VCaP (cell line): ENCODE measurements at regions not wholly inside any gene's neighbourhood (a gene's known extent, or its start where the extent isn't known, plus 50 kb on each side); places are given as distances from the start of the nearest gene placed in this dataset.
"Not testable (repeated sequence)": the region's sequence is repeated elsewhere in the genome, so short reads cannot be mapped to it uniquely, and the experiment has no call there.

Experiments
- H3K27ac ChIP-seq: fragments of 450-650 bp; 2 replicates; pipeline ENCODE4 v1.5.1; 2017
- TF ChIP-seq, protein P1 (sequence below): fragments of 450-650 bp; conservative IDR thresholded peaks from 2 replicates; pipeline ENCODE4 v1.5.1; 2017; ENCODE audit warnings: mild to moderate bottlenecking, moderate library complexity

DNA sequence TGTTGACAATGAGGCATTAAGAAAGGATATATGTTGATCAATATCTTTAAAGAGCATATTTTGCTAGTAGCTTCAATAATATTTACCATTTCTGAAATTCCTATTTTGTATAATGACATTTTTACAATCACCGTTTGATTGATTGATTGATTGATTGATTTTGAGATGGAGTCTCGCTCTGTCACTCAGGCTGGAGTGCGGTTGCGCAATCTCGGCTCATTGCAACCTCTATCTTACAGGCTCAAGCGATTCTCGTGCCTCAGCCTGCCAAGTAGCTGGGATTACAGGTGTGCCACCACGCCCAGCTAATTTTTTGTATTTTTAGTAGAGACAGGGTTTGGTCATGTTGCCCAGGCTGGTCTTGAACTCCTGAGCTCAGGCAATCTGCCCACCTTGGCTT, 150.9 kb upstream of the TEX13D start:
- not testable (repeated sequence) for H3K27ac ChIP-seq

DNA sequence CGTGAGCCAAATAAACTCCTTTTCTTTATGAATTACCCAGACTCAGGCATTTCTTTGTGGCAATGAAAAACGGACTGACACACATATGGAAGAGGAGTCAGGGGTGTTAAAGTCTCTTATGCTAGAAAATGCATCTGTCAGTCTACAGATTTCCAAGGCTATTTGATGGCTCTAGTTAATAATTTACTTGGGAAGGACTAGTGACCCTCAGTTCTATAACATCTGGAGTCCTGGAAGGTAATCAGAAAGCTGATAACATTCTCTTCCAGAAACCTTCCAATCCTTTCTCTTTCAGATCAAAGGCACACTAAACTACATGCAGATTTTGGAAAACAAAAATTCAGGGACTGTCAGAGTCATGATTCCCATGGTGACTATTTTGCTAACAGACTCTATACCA, 142.0 kb upstream of the TEX13D start:
- TF ChIP-seq, protein P1, sequence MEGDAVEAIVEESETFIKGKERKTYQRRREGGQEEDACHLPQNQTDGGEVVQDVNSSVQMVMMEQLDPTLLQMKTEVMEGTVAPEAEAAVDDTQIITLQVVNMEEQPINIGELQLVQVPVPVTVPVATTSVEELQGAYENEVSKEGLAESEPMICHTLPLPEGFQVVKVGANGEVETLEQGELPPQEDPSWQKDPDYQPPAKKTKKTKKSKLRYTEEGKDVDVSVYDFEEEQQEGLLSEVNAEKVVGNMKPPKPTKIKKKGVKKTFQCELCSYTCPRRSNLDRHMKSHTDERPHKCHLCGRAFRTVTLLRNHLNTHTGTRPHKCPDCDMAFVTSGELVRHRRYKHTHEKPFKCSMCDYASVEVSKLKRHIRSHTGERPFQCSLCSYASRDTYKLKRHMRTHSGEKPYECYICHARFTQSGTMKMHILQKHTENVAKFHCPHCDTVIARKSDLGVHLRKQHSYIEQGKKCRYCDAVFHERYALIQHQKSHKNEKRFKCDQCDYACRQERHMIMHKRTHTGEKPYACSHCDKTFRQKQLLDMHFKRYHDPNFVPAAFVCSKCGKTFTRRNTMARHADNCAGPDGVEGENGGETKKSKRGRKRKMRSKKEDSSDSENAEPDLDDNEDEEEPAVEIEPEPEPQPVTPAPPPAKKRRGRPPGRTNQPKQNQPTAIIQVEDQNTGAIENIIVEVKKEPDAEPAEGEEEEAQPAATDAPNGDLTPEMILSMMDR = no peak
- no peak overlapping the region for H3K27ac ChIP-seq

DNA sequence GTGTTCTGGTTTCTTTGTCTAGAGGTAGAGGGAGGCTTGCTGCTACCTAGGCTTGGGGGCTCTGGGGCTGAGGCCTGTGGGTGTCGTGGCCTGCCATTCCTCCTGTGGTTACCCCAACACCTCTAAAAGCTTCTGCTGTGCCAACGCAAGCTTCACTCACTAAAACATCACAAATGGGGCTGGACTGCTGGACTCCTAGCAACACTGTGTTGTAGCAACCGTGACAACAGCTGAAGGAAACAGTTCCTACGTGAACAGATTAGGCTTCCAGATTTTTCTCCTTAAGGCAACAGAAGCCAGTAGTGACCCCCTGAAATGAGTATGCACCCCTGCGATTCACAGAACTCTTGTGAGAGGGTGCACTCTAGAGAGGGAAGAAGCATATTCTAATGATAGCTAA, 138.3 kb upstream of the TEX13D start:
- no peak overlapping the region for H3K27ac ChIP-seq
- TF ChIP-seq, protein P1 = no peak

DNA sequence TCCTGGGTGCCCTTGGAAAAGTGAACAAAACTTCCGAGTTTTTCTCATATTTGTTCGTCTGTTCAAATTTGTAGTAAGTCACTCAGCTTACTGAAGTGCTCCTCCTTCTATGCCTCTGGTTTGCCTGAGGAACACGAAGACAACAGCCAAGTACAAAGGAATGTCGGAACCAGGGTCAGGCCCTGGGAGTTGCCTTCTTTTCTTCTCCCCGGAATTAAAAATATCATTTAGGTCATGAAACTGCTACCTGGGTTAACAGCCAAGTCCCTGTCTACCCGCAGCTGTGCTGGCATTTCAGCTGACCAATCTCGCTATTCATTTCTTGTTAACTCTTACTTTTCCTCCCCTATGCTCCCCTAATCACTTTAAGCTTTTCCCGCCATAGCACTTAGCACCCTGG, 137.6 kb upstream of the TEX13D start:
- no peak overlapping the region for H3K27ac ChIP-seq
- TF ChIP-seq, protein P1 = no peak

DNA sequence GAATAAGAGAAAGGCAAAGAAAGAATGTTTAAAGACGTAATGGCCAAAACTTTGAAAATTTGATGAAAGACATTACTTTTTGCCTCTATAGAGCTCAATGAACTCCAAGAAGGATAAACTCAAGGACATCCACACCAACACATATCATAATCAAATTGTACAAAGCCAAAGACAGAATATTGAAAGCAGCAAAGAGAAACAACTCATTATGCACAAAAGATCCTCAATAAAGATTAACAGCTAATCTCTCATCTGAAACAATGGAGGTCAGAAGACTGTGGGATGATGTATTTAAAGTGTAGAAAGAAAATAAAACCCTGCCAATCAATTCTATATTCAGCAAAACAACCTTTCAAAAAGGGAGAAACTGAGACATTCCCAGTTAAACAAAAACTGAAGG, 129.1 kb upstream of the TEX13D start:
- TF ChIP-seq, protein P1 = no peak
- H3K27ac ChIP-seq = no peak overlapping the region

DNA sequence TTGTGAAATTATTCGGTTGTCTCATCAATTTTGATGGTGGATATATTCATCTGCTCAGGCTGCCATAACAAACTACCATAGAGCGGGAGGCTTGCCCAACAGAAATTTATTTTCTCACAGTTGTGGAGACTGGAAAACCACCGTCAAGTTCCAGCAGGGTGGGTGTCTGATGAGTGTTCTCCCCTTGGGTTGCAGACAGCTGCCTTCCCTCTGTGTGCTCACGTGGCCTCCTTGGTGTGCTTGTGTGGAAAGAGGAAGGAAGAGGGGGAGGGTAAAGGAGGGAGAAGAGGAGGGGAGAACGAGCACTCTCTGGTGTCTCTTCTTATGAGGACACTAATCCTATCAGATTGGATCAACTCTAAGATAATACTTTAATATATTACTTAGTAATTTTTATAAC, 123.8 kb upstream of the TEX13D start:
- TF ChIP-seq, protein P1 = no peak
- H3K27ac ChIP-seq = no peak overlapping the region

DNA sequence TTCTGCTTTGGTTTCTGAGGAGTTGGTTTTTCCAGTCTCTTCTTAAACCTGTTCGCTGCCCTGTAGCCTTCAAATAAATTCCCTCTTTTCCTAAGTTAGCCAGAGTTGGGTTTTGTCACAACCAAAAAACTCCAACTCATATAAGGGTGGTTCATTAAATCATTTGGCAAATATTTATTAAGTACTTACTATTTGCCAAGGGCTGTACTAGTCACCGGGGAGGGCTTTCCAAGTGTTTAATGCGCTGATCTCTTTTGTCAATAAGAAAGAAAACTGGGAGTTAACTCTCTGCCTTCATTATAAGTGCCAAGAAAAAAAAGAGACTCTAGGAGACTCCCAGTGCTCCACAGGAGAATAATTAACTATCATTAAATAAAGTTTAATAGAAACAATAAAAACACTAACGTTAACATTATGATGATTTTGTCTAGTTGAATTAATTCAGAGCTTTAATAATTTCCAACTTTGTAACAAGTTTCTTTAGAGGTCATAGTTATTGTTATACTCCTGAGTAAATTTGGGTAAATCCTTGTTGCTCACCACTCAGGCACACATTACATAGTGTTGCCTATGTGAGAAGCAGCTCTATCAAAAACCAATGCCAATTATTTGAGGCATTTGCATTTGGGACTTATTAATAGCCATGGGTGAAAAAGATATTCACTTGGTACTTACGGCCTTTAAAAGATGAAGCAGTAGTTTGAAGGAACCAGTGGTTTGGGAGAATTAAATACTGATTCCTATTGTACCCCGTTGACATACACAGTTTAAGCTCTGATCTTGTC, 122.5 kb upstream of the TEX13D start:
- TF ChIP-seq, protein P1 = no peak
- H3K27ac ChIP-seq = peak overlapping the region; percentile 38

DNA sequence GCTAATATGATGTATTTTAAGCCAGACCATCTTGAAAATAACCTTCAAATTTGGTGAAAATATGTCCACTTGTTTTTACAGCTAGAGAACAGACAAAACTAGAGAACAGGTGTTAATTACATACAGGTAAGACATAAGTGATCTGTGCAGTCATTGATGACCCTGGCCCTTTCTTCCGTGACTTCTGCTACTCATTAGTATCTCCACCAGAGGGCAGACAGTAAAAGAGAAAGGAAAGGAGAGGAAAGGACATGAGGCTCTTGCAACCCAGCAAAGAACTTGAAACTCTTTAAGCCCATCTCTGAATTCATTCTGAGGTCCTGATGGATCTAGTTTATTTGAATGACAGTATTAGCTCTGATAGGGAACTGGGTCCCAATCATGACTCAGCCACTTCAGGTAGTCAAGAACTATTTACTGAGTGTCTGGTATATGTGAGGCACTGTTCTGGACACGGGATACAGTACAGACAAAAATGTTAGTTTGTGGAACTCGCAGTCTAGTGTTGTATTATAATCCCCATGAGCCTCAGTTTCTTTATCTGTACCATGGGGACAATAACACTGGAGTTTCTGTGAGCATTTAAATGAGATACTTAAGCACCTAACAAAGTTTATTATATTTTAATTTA, 121.0 kb upstream of the TEX13D start:
- TF ChIP-seq, protein P1 = peak; percentile 53
- peak overlapping the region; percentile 38; the same call in 1 of the 2 replicates for H3K27ac ChIP-seq
